ENCODE measurements at regions not wholly inside any gene's neighbourhood (a gene's known extent, or its start where the extent isn't known, plus 50 kb on each side); places are given as distances from the start of the nearest gene placed in this dataset.

GRCh38 chr20:40508821-40509220, 180.2 kb downstream of the MAFB start:
- Histone ChIP-seq H3K4ac (ENCODE audit: low read length) (no peak overlapping the region), H2AFZ (ENCODE audit: low read length) (no peak overlapping the region), H3K4me3 (ENCODE audit: low read length in 2 of 2) (no peak overlapping the region), H3K36me3 (replicated peaks in 1 of 2; ENCODE audit: control insufficient read depth in 2 of 2, insufficient read depth in 2 of 2, low read length in 2 of 2) (no peaks in the 10 kb centered on the region), H2BK120ac (ENCODE audit: low read depth, low read length) (no peak overlapping the region), H2BK15ac (ENCODE audit: low read length) (no peak overlapping the region), H2BK5ac (ENCODE audit: low read length) (no peak overlapping the region), H3K18ac (ENCODE audit: low read length) (no peak overlapping the region), H3K23ac (ENCODE audit: low read depth, low read length, poor library complexity) (no peak overlapping the region), H2BK12ac (ENCODE audit: low read length) (no peak overlapping the region), H3K79me1 (ENCODE audit: low read depth, low read length) (no peaks in the 10 kb centered on the region), H3K27me3 (ENCODE audit: control insufficient read depth in 3 of 3, insufficient read depth in 3 of 3, low read depth in 1 of 3, low read length in 3 of 3) (no peaks in the 10 kb centered on the region), H3K9ac (ENCODE audit: low read depth, low read length, poor library complexity) (no peak overlapping the region), H3K27ac (replicated peaks; ENCODE audit: low read length) (no peak overlapping the region), H3K14ac (ENCODE audit: low read length) (no peak overlapping the region), H4K8ac (ENCODE audit: low read depth, low read length) (no peak overlapping the region), H4K91ac (ENCODE audit: low read depth, low read length, poor library complexity) (no peak overlapping the region), H2AK5ac (ENCODE audit: low read depth, low read length) (no peak overlapping the region), H3K9me3 (replicated peaks in 1 of 2; ENCODE audit: control insufficient read depth in 2 of 2, insufficient read depth in 1 of 2, low read depth in 1 of 2, low read length in 2 of 2) (no peaks in the 10 kb centered on the region), H3K4me1 (ENCODE audit: control insufficient read depth in 2 of 2, insufficient read depth in 1 of 2, low read depth in 1 of 2, low read length in 2 of 2) (peaks cover 0 to 4% of the 10 kb centered on the region in 2 donors), H3K4me2 (ENCODE audit: insufficient read depth, low read length, poor library complexity, severe bottlenecking) (no peak overlapping the region)
- no peak for DNase-seq (ENCODE audit: low spot score)

GRCh38 chr20:40506537-40506939, 182.5 kb downstream of the MAFB start:
- Histone ChIP-seq H3K4me2 (ENCODE audit: insufficient read depth, low read length, poor library complexity, severe bottlenecking) (no peak overlapping the region), H3K27me3 (ENCODE audit: control insufficient read depth in 3 of 3, insufficient read depth in 3 of 3, low read depth in 1 of 3, low read length in 3 of 3) (peaks cover 0 to 5% (median 0%) of the 10 kb centered on the region in 3 experiments), H2AFZ (ENCODE audit: low read length) (no peak overlapping the region), H3K79me1 (ENCODE audit: low read depth, low read length) (no peaks in the 10 kb centered on the region), H3K4ac (ENCODE audit: low read length) (no peak overlapping the region), H2BK15ac (ENCODE audit: low read length) (peak overlapping the region; percentile 34), H3K36me3 (replicated peaks in 1 of 2; ENCODE audit: control insufficient read depth in 2 of 2, insufficient read depth in 2 of 2, low read length in 2 of 2) (no peaks in the 10 kb centered on the region), H4K91ac (ENCODE audit: low read depth, low read length, poor library complexity) (no peak overlapping the region), H3K9ac (ENCODE audit: low read depth, low read length, poor library complexity) (no peak overlapping the region), H2BK12ac (ENCODE audit: low read length) (no peak overlapping the region), H3K23ac (ENCODE audit: low read depth, low read length, poor library complexity) (no peak overlapping the region), H2BK120ac (ENCODE audit: low read depth, low read length) (no peak overlapping the region), H3K4me3 (ENCODE audit: low read length in 2 of 2) (no peak overlapping the region), H2BK5ac (ENCODE audit: low read length) (no peak overlapping the region), H2AK5ac (ENCODE audit: low read depth, low read length) (no peak overlapping the region), H3K4me1 (ENCODE audit: control insufficient read depth in 2 of 2, insufficient read depth in 1 of 2, low read depth in 1 of 2, low read length in 2 of 2) (peaks cover 0 to 16% of the 10 kb centered on the region in 2 donors), H4K8ac (ENCODE audit: low read depth, low read length) (no peak overlapping the region), H3K18ac (ENCODE audit: low read length) (peak overlapping the region; percentile 50), H3K14ac (ENCODE audit: low read length) (no peak overlapping the region), H3K9me3 (replicated peaks in 1 of 2; ENCODE audit: control insufficient read depth in 2 of 2, insufficient read depth in 1 of 2, low read depth in 1 of 2, low read length in 2 of 2) (no peaks in the 10 kb centered on the region), H3K27ac (replicated peaks; ENCODE audit: low read length) (no peak overlapping the region)
- no peak for DNase-seq (ENCODE audit: low spot score)
- no CpG with 5 or more reads among the region's 9 CpGs for WGBS, 2 donors (ENCODE audit: extremely low coverage in 2 of 2, insufficient read length in 2 of 2, insufficient replicate concordance in 1 of 2)

GRCh38 chr20:40503119-40503518, 185.9 kb downstream of the MAFB start:
- no peak for DNase-seq (ENCODE audit: low spot score)
- H2BK5ac ChIP-seq (ENCODE audit: low read length): no peak overlapping the region
- H2BK12ac ChIP-seq (ENCODE audit: low read length): no peak overlapping the region
- no CpG with 5 or more reads among the region's 3 CpGs for WGBS, 2 donors (ENCODE audit: extremely low coverage in 2 of 2, insufficient read length in 2 of 2, insufficient replicate concordance in 1 of 2)
- peak overlapping the region; percentile 69 for H2AFZ ChIP-seq (ENCODE audit: low read length)
- H3K18ac ChIP-seq (ENCODE audit: low read length): peak overlapping the region; percentile 83
- H3K23ac ChIP-seq (ENCODE audit: low read depth, low read length, poor library complexity): no peak overlapping the region
- H4K8ac ChIP-seq (ENCODE audit: low read depth, low read length): peak overlapping the region; percentile 25
- H3K79me1 ChIP-seq (ENCODE audit: low read depth, low read length): no peaks in the 10 kb centered on the region
- H2BK15ac ChIP-seq (ENCODE audit: low read length): no peak overlapping the region
- H3K9me3 ChIP-seq (replicated peaks in 1 of 2; ENCODE audit: control insufficient read depth in 2 of 2, insufficient read depth in 1 of 2, low read depth in 1 of 2, low read length in 2 of 2): no peaks in the 10 kb centered on the region
- no peak overlapping the region for H3K4ac ChIP-seq (ENCODE audit: low read length)
- H3K4me3 ChIP-seq (ENCODE audit: low read length in 2 of 2): no peak overlapping the region
- peak overlapping the region; percentile 2 for H3K14ac ChIP-seq (ENCODE audit: low read length)
- no peak overlapping the region for H3K9ac ChIP-seq (ENCODE audit: low read depth, low read length, poor library complexity)
- H2BK120ac ChIP-seq (ENCODE audit: low read depth, low read length): no peak overlapping the region
- H3K4me1 ChIP-seq (ENCODE audit: control insufficient read depth in 2 of 2, insufficient read depth in 1 of 2, low read depth in 1 of 2, low read length in 2 of 2): peaks cover 0 to 16% of the 10 kb centered on the region in 2 donors
- no peak overlapping the region for H4K91ac ChIP-seq (ENCODE audit: low read depth, low read length, poor library complexity)
- peaks cover 0 to 5% (median 0%) of the 10 kb centered on the region in 3 experiments for H3K27me3 ChIP-seq (ENCODE audit: control insufficient read depth in 3 of 3, insufficient read depth in 3 of 3, low read depth in 1 of 3, low read length in 3 of 3)
- H3K27ac ChIP-seq (replicated peaks; ENCODE audit: low read length): peak overlapping the region; percentile 72
- no peak overlapping the region for H2AK5ac ChIP-seq (ENCODE audit: low read depth, low read length)
- H3K4me2 ChIP-seq (ENCODE audit: insufficient read depth, low read length, poor library complexity, severe bottlenecking): no peak overlapping the region
- no peaks in the 10 kb centered on the region for H3K36me3 ChIP-seq (replicated peaks in 1 of 2; ENCODE audit: control insufficient read depth in 2 of 2, insufficient read depth in 2 of 2, low read length in 2 of 2)

DNA sequence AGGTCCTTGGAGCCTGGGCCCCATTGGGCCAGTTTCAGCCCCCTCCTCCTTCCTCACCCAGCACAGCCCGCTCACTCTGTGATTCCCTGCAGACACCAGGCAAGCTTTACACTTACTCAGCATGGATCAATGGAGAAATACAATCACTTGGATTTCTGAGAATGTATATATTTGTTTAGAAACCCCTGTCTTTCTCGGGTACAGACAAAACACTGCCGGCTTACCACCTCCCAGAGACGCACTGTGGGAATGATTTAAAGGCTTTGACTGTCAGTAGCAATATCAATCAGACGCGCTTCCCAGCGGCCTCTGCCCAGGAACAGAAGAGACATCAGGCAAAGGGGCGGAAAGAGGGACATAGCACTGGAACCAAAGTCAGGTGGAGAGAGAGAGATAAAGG, 186.5 kb downstream of the MAFB start:
- Histone ChIP-seq H3K4me1 (ENCODE audit: control insufficient read depth in 2 of 2, insufficient read depth in 1 of 2, low read depth in 1 of 2, low read length in 2 of 2) (peaks cover 0 to 16% of the 10 kb centered on the region in 2 donors), H2AFZ (ENCODE audit: low read length) (peak overlapping the region; percentile 69), H2BK15ac (ENCODE audit: low read length) (no peak overlapping the region), H3K27me3 (ENCODE audit: control insufficient read depth in 3 of 3, insufficient read depth in 3 of 3, low read depth in 1 of 3, low read length in 3 of 3) (peaks cover 0 to 5% (median 0%) of the 10 kb centered on the region in 3 experiments), H3K4ac (ENCODE audit: low read length) (no peak overlapping the region), H3K4me3 (ENCODE audit: low read length in 2 of 2) (no peak overlapping the region), H3K9me3 (replicated peaks in 1 of 2; ENCODE audit: control insufficient read depth in 2 of 2, insufficient read depth in 1 of 2, low read depth in 1 of 2, low read length in 2 of 2) (no peaks in the 10 kb centered on the region), H3K23ac (ENCODE audit: low read depth, low read length, poor library complexity) (no peak overlapping the region), H2BK120ac (ENCODE audit: low read depth, low read length) (no peak overlapping the region), H3K79me1 (ENCODE audit: low read depth, low read length) (no peaks in the 10 kb centered on the region), H4K8ac (ENCODE audit: low read depth, low read length) (no peak overlapping the region), H3K18ac (ENCODE audit: low read length) (no peak overlapping the region), H4K91ac (ENCODE audit: low read depth, low read length, poor library complexity) (no peak overlapping the region), H2BK5ac (ENCODE audit: low read length) (no peak overlapping the region), H3K14ac (ENCODE audit: low read length) (no peak overlapping the region), H3K9ac (ENCODE audit: low read depth, low read length, poor library complexity) (no peak overlapping the region), H2BK12ac (ENCODE audit: low read length) (no peak overlapping the region), H3K27ac (replicated peaks; ENCODE audit: low read length) (no peak overlapping the region), H2AK5ac (ENCODE audit: low read depth, low read length) (no peak overlapping the region), H3K4me2 (ENCODE audit: insufficient read depth, low read length, poor library complexity, severe bottlenecking) (no peak overlapping the region), H3K36me3 (replicated peaks in 1 of 2; ENCODE audit: control insufficient read depth in 2 of 2, insufficient read depth in 2 of 2, low read length in 2 of 2) (no peaks in the 10 kb centered on the region)
- no CpG with 5 or more reads among the region's 8 CpGs for WGBS, 2 donors (ENCODE audit: extremely low coverage in 2 of 2, insufficient read length in 2 of 2, insufficient replicate concordance in 1 of 2)
- peak; percentile 82 for DNase-seq (ENCODE audit: low spot score)

Measured in neuronal stem cell (in vitro differentiated cells).